ENCODE measurements at regions not wholly inside any gene's neighbourhood (a gene's known extent, or its start where the extent isn't known, plus 50 kb on each side); places are given as distances from the start of the nearest gene placed in this dataset.
A peak's percentile ranks its signal among the peaks of the same experiment; 100 is the strongest.
"Not testable (repeated sequence)": the region's sequence is repeated elsewhere in the genome, so short reads cannot be mapped to it uniquely, and the experiment has no call there.

GRCh38 chr6:130720076-130720715 lies 107.0 kb upstream of the SMLR1 start:
- DNase-seq: no peak

GRCh38 chr6:130724089-130724488 lies 103.1 kb upstream of the SMLR1 start:
- peak; percentile 1 for DNase-seq

GRCh38 chr6:130725551-130725950 lies 101.7 kb upstream of the SMLR1 start:
- DNase-seq: no peak

- DNase-seq: not testable (repeated sequence)
Measured at GRCh38 chr6:130728064-130728463, 99.1 kb upstream of the SMLR1 start.

GRCh38 chr6:130730600-130730999 lies 96.6 kb upstream of the SMLR1 start:
- no peak for DNase-seq

GRCh38 chr6:130734161-130734560 lies 93.0 kb upstream of the SMLR1 start:
- DNase-seq: no peak

- DNase-seq: no peak
Measured at GRCh38 chr6:130740308-130740707, 86.9 kb upstream of the SMLR1 start.

GRCh38 chr6:130742131-130742681 lies 85.0 kb upstream of the SMLR1 start:
- no peak for DNase-seq

- DNase-seq: no peak
Measured at GRCh38 chr6:130743175-130743574, 84.0 kb upstream of the SMLR1 start.

GRCh38 chr6:130744576-130745366 lies 82.4 kb upstream of the SMLR1 start:
- DNase-seq: no peak

GRCh38 chr6:130748041-130748440 lies 79.2 kb upstream of the SMLR1 start:
- no peak for DNase-seq

- no peak for DNase-seq
Measured at GRCh38 chr6:130749402-130749801, 77.8 kb upstream of the SMLR1 start.

- no peak for DNase-seq
Measured at GRCh38 chr6:130752267-130752666, 74.9 kb upstream of the SMLR1 start.

GRCh38 chr6:130754786-130755367 lies 72.3 kb upstream of the SMLR1 start:
- no peak for DNase-seq

GRCh38 chr6:130755368-130756034 lies 71.7 kb upstream of the SMLR1 start:
- no peak for DNase-seq

GRCh38 chr6:130756824-130757223 lies 70.4 kb upstream of the SMLR1 start:
- no peak for DNase-seq

GRCh38 chr6:130758813-130759212 lies 68.4 kb upstream of the SMLR1 start:
- peak; percentile 19 for DNase-seq

- DNase-seq: no peak
Measured at GRCh38 chr6:130760006-130760405, 67.2 kb upstream of the SMLR1 start.

GRCh38 chr6:130761286-130761685 lies 65.9 kb upstream of the SMLR1 start:
- no peak for DNase-seq

- no peak for DNase-seq
Measured at GRCh38 chr6:130765181-130765727, 62.0 kb upstream of the SMLR1 start.

- no peak for DNase-seq
Measured at GRCh38 chr6:130766239-130767144, 60.7 kb upstream of the SMLR1 start.

GRCh38 chr6:130769861-130770260 lies 57.3 kb upstream of the SMLR1 start:
- DNase-seq: no peak
